Myocyte (in vitro differentiated cells): ENCODE measurements at regions not wholly inside any gene's neighbourhood (a gene's known extent, or its start where the extent isn't known, plus 50 kb on each side); places are given as distances from the start of the nearest gene placed in this dataset. TPM values are rescaled to one million over a fixed set of nuclear protein-coding genes. Genes with fewer than 3 reads are reported as not detected.
"Not testable (repeated sequence)": the region's sequence is repeated elsewhere in the genome, so short reads cannot be mapped to it uniquely, and the experiment has no call there.

Source experiments
- DNase-seq: peaks from one replicate; pipeline ENCODE4 v3.0.0-alpha.2; 2012; ENCODE audit warnings: low read depth
- microRNA-seq: library from miRNA; unstranded; fragments of <30 nt; microRNA quantifications from one replicate; pipeline ENCODE4, GENCODE V29; 2016

- DNase-seq: not testable (repeated sequence)
These were observed 595.1 kb downstream of the RPIA start for GRCh38 chr2:89286448-89287080.

GRCh38 chr2:89287084-89287483 lies 595.6 kb downstream of the RPIA start:
- DNase-seq: not testable (repeated sequence)

GRCh38 chr2:89291717-89292298 lies 600.3 kb downstream of the RPIA start:
- not testable (repeated sequence) for DNase-seq

GRCh38 chr2:89293399-89293798 lies 601.9 kb downstream of the RPIA start:
- DNase-seq: not testable (repeated sequence)

- DNase-seq: not testable (repeated sequence)
These were observed 602.9 kb downstream of the RPIA start for GRCh38 chr2:89294335-89294734.

- not testable (repeated sequence) for DNase-seq
These were observed 605.4 kb downstream of the RPIA start for GRCh38 chr2:89296820-89297398.

GRCh38 chr2:89299196-89299595 lies 607.7 kb downstream of the RPIA start:
- not testable (repeated sequence) for DNase-seq

- DNase-seq: not testable (repeated sequence)
These were observed 614.1 kb downstream of the RPIA start for GRCh38 chr2:89305623-89306022.

- DNase-seq: not testable (repeated sequence)
These were observed 615.6 kb downstream of the RPIA start for GRCh38 chr2:89306869-89307637.

GRCh38 chr2:89318990-89319389 lies 627.5 kb downstream of the RPIA start:
- DNase-seq: not testable (repeated sequence)

GRCh38 chr2:89325894-89326293 lies 634.4 kb downstream of the RPIA start:
- not testable (repeated sequence) for DNase-seq

GRCh38 chr2:89326455-89326854 lies 635.0 kb downstream of the RPIA start:
- peak; percentile 0 for DNase-seq

- DNase-seq: not testable (repeated sequence)
These were observed 637.3 kb downstream of the RPIA start for GRCh38 chr2:89328790-89329189.

Small RNA genes lying in the stretch of these regions (microRNA-seq; reads per million reads assigned to microRNA genes)
- not detected for gene MIR4436A
